Stimulated activated naive CD8-positive, alpha-beta T cell treated with anti-CD3 and anti-CD28 coated beads, Interleukin-15, Interleukin-2, amounts not matched to agents 100 U/mL and 50 U/mL, for 24 hours (primary cell): ENCODE measurements at regions not wholly inside any gene's neighbourhood (a gene's known extent, or its start where the extent isn't known, plus 50 kb on each side); places are given as distances from the start of the nearest gene placed in this dataset.

Experiments used
- ATAC-seq: fragments of 150-1000 bp; cut with Tn5 transposase; one replicate; pipeline ENCODE4 v1.10.0; 2021
- DNase-seq: peaks from one replicate; pipeline ENCODE4 v3.0.0; 2021

DNA sequence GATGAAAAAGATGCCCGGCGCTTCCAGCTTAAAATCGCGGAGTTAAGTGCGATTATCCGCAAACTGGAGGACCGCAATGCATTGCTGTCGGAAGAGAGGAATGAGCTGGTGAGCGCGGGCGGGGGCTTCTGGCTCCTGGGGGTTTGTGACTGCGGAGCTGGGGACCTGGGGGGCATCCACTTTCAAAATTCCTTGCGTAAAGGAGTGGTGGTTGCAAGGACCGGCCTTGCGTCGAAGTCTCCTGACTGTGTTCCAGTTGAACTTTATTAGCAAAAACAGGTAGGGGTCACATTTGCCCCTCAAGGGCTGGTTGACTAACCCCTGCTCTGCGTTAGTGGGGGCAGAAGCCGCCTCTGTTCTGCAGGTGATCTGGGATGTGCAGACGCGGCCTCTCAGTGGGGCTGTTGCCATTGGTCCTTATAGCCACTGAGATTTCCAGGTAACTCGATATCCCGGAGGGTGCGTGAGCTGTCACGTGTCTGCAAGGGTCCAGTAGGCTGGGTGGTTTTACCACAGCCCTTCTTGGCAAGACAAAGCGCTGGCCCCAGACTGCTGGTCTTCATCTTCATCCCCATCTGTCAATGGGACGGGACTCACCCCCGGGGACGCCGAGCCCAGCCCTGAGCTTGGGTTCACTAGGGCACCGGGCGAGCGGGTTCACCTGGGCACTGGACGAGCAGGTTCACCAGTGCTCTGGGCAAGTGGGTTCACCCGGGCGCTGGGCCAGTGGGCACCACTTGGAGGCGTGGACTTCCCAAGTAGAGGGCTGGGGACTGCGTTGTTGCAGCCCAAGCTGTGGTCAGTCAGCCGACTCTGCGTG, 51.5 kb upstream of the DPYSL4 start:
- no peak for ATAC-seq

DNA sequence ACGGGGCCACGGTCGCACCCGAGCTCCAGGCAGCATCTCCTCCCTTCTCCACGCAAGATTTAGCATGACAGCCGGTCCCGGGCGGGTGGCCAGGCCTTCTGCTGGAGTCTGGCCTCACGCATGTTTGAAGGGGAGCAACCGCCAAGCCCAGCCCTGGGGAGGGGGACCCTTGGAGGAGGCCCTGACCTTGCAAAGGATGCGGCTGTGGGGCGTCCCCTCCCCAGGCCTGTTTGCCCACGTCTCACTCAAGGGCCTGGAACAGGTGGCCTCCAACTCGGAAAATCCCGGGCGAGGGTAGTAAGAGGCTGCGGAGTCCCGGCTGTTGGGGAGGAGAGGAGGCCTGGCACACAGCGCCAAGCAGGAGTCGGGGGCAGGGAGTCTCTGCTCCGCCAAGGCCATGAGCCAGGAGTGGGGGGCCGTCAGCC, 50.6 kb upstream of the DPYSL4 start:
- DNase-seq: no peak
- ATAC-seq: no peak

More for the DNA sequence above, 51.5 kb upstream of the DPYSL4 start:
- no peak for DNase-seq

DNA sequence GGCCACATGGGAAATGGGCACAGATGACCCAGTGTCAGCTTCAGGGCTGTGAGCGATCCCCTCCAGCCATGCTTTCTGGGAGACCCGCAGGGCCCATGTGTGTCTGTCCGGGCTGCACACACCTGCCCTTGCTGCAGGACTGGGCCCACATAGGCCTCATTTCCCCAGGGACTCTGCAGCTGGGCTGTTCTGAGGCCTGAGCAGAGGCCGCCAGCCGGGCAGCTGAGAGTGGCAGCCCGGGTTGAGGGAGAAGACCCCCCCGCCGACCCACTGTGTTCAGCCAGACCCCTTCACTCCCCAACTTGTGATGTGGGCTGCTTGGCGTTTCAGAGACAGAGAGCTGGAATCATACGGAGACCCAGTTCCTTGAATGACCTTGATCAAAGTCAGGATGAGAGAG, 50.1 kb upstream of the DPYSL4 start:
- DNase-seq (no peak), ATAC-seq (no peak)
